Activated CD8-positive, alpha-beta memory T cell treated with anti-CD3 and anti-CD28 coated beads for 24 hours (primary cell): ENCODE measurements at regions not wholly inside any gene's neighbourhood (a gene's known extent, or its start where the extent isn't known, plus 50 kb on each side); places are given as distances from the start of the nearest gene placed in this dataset.

ENCODE experiments used
- DNase-seq: peaks from one replicate; pipeline ENCODE4 v3.0.0-alpha.2; 2020

- DNase-seq, result no peak
Observed at GRCh38 chr7:24214670-24215069, 69.3 kb upstream of the NPY start.

- DNase-seq, result no peak
Observed at GRCh38 chr7:24216576-24217125, 67.3 kb upstream of the NPY start.

GRCh38 chr7:24221500-24221899, 62.5 kb upstream of the NPY start:
- DNase-seq, result no peak

GRCh38 chr7:24227068-24227467, 56.9 kb upstream of the NPY start:
- DNase-seq, result no peak

- DNase-seq, result no peak
Observed at GRCh38 chr7:24227603-24228359, 56.2 kb upstream of the NPY start.

GRCh38 chr7:24229481-24230226, 54.3 kb upstream of the NPY start:
- DNase-seq, result no peak

GRCh38 chr7:24231493-24231892, 52.5 kb upstream of the NPY start:
- DNase-seq, result no peak

GRCh38 chr7:24233386-24233785, 50.6 kb upstream of the NPY start:
- DNase-seq, result no peak
